ENCODE measurements at regions not wholly inside any gene's neighbourhood (a gene's known extent, or its start where the extent isn't known, plus 50 kb on each side); places are given as distances from the start of the nearest gene placed in this dataset.

DNA sequence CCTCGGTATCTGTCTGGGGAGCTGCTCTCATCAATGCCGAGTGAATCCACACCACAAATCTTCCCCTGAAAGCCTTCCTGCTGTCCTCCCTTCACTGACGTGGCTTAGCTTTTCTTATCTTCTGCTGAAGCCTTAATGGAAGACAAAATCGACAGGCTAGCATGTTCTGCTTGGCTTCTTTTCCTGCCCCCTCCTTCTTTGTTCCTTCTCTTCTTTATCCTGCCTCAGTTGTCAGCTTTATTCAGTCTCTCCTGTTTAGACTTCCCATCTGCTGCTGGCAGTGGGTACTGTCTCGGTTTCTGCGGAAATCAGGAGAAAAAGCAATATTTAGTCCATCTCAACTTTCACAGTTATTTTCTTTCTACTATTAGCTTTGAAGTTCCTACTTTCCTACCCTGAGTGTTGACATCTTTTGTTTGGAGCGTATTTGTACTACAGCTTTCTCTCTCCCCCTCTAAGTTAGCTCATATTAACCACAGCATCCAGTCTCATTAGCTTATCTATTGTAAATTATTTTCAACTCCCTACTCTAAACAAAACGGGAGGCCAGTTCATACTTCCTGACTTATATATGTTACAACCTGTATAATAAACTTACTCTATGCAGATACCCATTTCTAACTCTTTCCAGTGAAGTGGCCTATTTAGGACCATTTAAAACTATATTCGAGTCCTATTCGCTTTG is 226.0 kb downstream of the DACT1 start:
- H3K4me1 ChIP-seq (ENCODE audit: control insufficient read depth in 1 of 2, insufficient read depth in 2 of 2, low read length in 2 of 2): no peaks in the 10 kb centered on the region
- H3K9me3 ChIP-seq (replicated peaks in 1 of 2; ENCODE audit: control insufficient read depth in 1 of 2, insufficient read depth in 1 of 2, low read length in 2 of 2): peaks cover 9 to 16% of the 10 kb centered on the region in 2 donors
- TF ChIP-seq, protein P1, sequence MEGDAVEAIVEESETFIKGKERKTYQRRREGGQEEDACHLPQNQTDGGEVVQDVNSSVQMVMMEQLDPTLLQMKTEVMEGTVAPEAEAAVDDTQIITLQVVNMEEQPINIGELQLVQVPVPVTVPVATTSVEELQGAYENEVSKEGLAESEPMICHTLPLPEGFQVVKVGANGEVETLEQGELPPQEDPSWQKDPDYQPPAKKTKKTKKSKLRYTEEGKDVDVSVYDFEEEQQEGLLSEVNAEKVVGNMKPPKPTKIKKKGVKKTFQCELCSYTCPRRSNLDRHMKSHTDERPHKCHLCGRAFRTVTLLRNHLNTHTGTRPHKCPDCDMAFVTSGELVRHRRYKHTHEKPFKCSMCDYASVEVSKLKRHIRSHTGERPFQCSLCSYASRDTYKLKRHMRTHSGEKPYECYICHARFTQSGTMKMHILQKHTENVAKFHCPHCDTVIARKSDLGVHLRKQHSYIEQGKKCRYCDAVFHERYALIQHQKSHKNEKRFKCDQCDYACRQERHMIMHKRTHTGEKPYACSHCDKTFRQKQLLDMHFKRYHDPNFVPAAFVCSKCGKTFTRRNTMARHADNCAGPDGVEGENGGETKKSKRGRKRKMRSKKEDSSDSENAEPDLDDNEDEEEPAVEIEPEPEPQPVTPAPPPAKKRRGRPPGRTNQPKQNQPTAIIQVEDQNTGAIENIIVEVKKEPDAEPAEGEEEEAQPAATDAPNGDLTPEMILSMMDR (IDR thresholded peaks at IDR 0.05): no peak
- H3K36me3 Mint-ChIP-seq: no peaks in the 10 kb centered on the region
- H3K4me1 Mint-ChIP-seq: peaks cover 4% of the 10 kb centered on the region
- H3K4me2 ChIP-seq (replicated peaks; ENCODE audit: extremely low read depth, low read length, poor library complexity, severe bottlenecking): no peak overlapping the region
- no peaks in the 10 kb centered on the region for H4K20me1 ChIP-seq (ENCODE audit: insufficient read depth, low read length)
- no peak overlapping the region for H3K9ac ChIP-seq (ENCODE audit: insufficient read depth, low read length, poor library complexity, severe bottlenecking)
- no peak overlapping the region for H3K4me3 ChIP-seq (replicated peaks in 1 of 3; ENCODE audit: low read depth in 2 of 3, low read length in 3 of 3)
- H2AFZ ChIP-seq (ENCODE audit: insufficient read depth, low read depth, low read length, poor library complexity, severe bottlenecking): no peak overlapping the region
- H3K36me3 ChIP-seq (replicated peaks in 1 of 2; ENCODE audit: control insufficient read depth in 1 of 2, insufficient read depth in 2 of 2, low read length in 2 of 2): no peaks in the 10 kb centered on the region
- no peaks in the 10 kb centered on the region for H3K27me3 ChIP-seq (ENCODE audit: control insufficient read depth in 2 of 2, insufficient read depth in 2 of 2, low read length in 2 of 2)
- DNase-seq: no peak
- no peak overlapping the region for H3K27ac ChIP-seq (ENCODE audit: low read depth in 1 of 2, low read length in 2 of 2)
- peaks cover 6 to 20% (median 14%) of the 10 kb centered on the region in 7 donors for H3K9me3 Mint-ChIP-seq
- no peak overlapping the region for H3K4me3 Mint-ChIP-seq
- no peaks in the 10 kb centered on the region for H3K27me3 Mint-ChIP-seq (ENCODE audit: low read depth in 3 of 3)
- no peak overlapping the region for H3K27ac Mint-ChIP-seq
- no peaks in the 10 kb centered on the region for H3K79me2 ChIP-seq (ENCODE audit: insufficient read depth, low read length)
- 85% methylated on average over 7 of the region's 10 CpGs for WGBS (ENCODE audit: insufficient coverage)
- intact Hi-C loops (cut with micrococcal nuclease): no loop called here

DNA sequence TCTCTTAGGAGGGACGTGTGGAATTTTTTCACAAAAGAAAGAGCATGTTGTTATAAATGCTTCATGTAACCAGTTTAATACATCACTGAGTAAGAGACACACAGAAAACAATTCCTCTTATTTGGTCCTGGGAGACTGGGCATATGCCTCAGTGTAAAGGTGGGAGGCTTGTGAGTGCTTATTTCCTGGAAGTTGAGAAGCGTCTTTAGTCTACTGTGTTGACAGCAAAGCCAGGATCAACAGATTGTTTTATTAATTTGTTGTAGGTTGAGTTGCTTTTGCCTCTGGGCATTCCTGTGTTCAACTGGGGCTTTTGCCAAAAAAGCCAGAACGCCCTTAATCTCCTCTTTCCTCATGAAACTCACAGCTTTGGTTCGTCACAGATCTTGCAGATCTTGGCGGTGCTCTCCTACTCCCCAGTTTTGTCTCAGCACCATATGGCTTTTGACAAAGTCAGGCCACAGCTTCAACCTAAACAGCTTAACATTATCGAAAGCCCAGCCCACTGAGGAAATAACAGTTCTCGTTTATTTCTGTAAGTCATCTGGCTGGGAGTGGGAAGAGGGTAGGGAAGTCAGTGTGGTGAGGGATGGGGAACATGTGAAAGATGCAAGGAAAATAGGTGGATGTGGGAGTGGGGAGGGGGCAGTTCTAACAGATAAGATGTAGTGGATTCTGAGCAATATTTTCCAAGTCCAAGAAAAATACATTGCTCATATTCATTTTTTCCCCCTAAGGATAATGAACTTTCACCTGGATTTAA is 227.2 kb downstream of the DACT1 start:
- TF ChIP-seq, protein P1 (IDR thresholded peaks at IDR 0.05): no peak
- intact Hi-C loops (cut with micrococcal nuclease): no loop called here
- Mint-ChIP-seq H3K27me3 (ENCODE audit: low read depth in 3 of 3) (no peaks in the 10 kb centered on the region), H3K36me3 (no peaks in the 10 kb centered on the region), H3K27ac (no peak overlapping the region), H3K4me3 (no peak overlapping the region), H3K4me1 (peaks cover 4% of the 10 kb centered on the region), H3K9me3 (peaks cover 0 to 10% (median 6%) of the 10 kb centered on the region in 7 donors)
- Histone ChIP-seq H3K27me3 (ENCODE audit: control insufficient read depth in 2 of 2, insufficient read depth in 2 of 2, low read length in 2 of 2) (no peaks in the 10 kb centered on the region), H2AFZ (ENCODE audit: insufficient read depth, low read depth, low read length, poor library complexity, severe bottlenecking) (no peak overlapping the region), H3K79me2 (ENCODE audit: insufficient read depth, low read length) (no peaks in the 10 kb centered on the region), H3K4me1 (ENCODE audit: control insufficient read depth in 1 of 2, insufficient read depth in 2 of 2, low read length in 2 of 2) (no peaks in the 10 kb centered on the region), H3K4me2 (replicated peaks; ENCODE audit: extremely low read depth, low read length, poor library complexity, severe bottlenecking) (no peak overlapping the region), H3K9me3 (replicated peaks in 1 of 2; ENCODE audit: control insufficient read depth in 1 of 2, insufficient read depth in 1 of 2, low read length in 2 of 2) (peaks cover 2 to 11% of the 10 kb centered on the region in 2 donors), H3K9ac (ENCODE audit: insufficient read depth, low read length, poor library complexity, severe bottlenecking) (no peak overlapping the region), H3K4me3 (replicated peaks in 1 of 3; ENCODE audit: low read depth in 2 of 3, low read length in 3 of 3) (no peak overlapping the region), H4K20me1 (ENCODE audit: insufficient read depth, low read length) (no peaks in the 10 kb centered on the region), H3K36me3 (replicated peaks in 1 of 2; ENCODE audit: control insufficient read depth in 1 of 2, insufficient read depth in 2 of 2, low read length in 2 of 2) (no peaks in the 10 kb centered on the region), H3K27ac (ENCODE audit: low read depth in 1 of 2, low read length in 2 of 2) (no peak overlapping the region)
- 93% methylated on average over 3 of the region's 7 CpGs for WGBS (ENCODE audit: insufficient coverage)
- DNase-seq: no peak

All from CD14-positive monocyte (primary cell).